Neural progenitor cell (in vitro differentiated cells): ENCODE measurements at regions not wholly inside any gene's neighbourhood (a gene's known extent, or its start where the extent isn't known, plus 50 kb on each side); places are given as distances from the start of the nearest gene placed in this dataset.

Experiments
- DNase-seq: peaks from one replicate; pipeline ENCODE4 v3.0.0-alpha.2; 2016; ENCODE audit warnings: low spot score
- H2AFZ ChIP-seq: fragments of 200-600 bp; sonication (generic); replicated peaks from 2 replicates; pipeline ENCODE4 v1.6.1; 2016; ENCODE audit warnings: antibody characterized with exemption
- H3F3A ChIP-seq: fragments of 200-600 bp; sonication (generic); 2 replicates; pipeline ENCODE4 v1.6.1; 2016; ENCODE audit warnings: antibody characterized with exemption, low read depth
- H3K27ac ChIP-seq: fragments of 200-600 bp; sonication (generic); 2 replicates; pipeline ENCODE4 v1.5.1; 2016; ENCODE audit warnings: mild to moderate bottlenecking
- H3K27me3 ChIP-seq: fragments of 200-600 bp; sonication (generic); 2 replicates; pipeline ENCODE4 v1.6.1; 2016; ENCODE audit warnings: mild to moderate bottlenecking, moderate library complexity
- H3K36me3 ChIP-seq: fragments of 200-600 bp; sonication (generic); 2 replicates; pipeline ENCODE4 v1.5.1; 2016
- H3K4me1 ChIP-seq: fragments of 200-600 bp; sonication (generic); 2 replicates; pipeline ENCODE4 v1.6.1; 2016; ENCODE audit warnings: mixed run types
- H3K4me2 ChIP-seq: fragments of 200-600 bp; sonication (generic); 2 replicates; pipeline ENCODE4 v1.6.1; 2016
- H3K4me3 ChIP-seq: fragments of 200-600 bp; sonication (generic); 2 replicates; pipeline ENCODE4 v1.5.1; 2016
- H3K79me2 ChIP-seq: fragments of 200-600 bp; sonication (generic); 2 replicates; pipeline ENCODE4 v1.6.1; 2016; ENCODE audit warnings: low read depth
- H3K9ac ChIP-seq: fragments of 200-600 bp; sonication (generic); 2 replicates; pipeline ENCODE4 v1.6.1; 2016
- H3K9me3 ChIP-seq: fragments of 200-600 bp; sonication (generic); 2 replicates; pipeline ENCODE4 v1.5.1; 2016; ENCODE audit warnings: low read depth
- H4K20me1 ChIP-seq: fragments of 200-600 bp; sonication (generic); 2 replicates; pipeline ENCODE4 v1.6.1; 2016; ENCODE audit warnings: low read depth
- H3K27ac Mint-ChIP-seq: 3 replicates; pipeline ENCODE4 v1.8.0; 2021; ENCODE audit warnings: mixed read lengths
- H3K27me3 Mint-ChIP-seq: 2 replicates; pipeline ENCODE4 v1.8.0; 2022; ENCODE audit warnings: low read depth, mild to moderate bottlenecking, inconsistent platforms, moderate library complexity, mixed read lengths; ENCODE audit not compliant: insufficient read depth
- H3K36me3 Mint-ChIP-seq: 3 replicates; pipeline ENCODE4 v1.8.0; 2021; ENCODE audit warnings: mixed read lengths
- H3K4me1 Mint-ChIP-seq: 3 replicates; pipeline ENCODE4 v1.8.0; 2021; ENCODE audit warnings: mixed read lengths
- H3K4me3 Mint-ChIP-seq: 3 replicates; pipeline ENCODE4 v1.8.0; 2021; ENCODE audit warnings: mild to moderate bottlenecking, moderate library complexity, mixed read lengths
- H3K9me3 Mint-ChIP-seq: 3 replicates; pipeline ENCODE4 v1.8.0; 2020; ENCODE audit warnings: mixed read lengths
- EZH2 ChIP-seq: fragments of 200-600 bp; sonication (generic); IDR thresholded peaks from 2 replicates; pipeline ENCODE4 v1.6.1; 2017; ENCODE audit warnings: antibody characterized with exemption, mild to moderate bottlenecking, moderate library complexity
- EZH2phosphoT487 ChIP-seq: fragments of 200-600 bp; sonication (generic); IDR thresholded peaks from 2 replicates; pipeline ENCODE4 v1.6.1; 2017; ENCODE audit warnings: antibody characterized with exemption
- TF ChIP-seq, protein P1 (sequence below): fragments of 200-600 bp; sonication (generic); IDR thresholded peaks from 2 replicates; pipeline ENCODE4 v1.5.1; 2017; ENCODE audit warnings: antibody characterized with exemption, mild to moderate bottlenecking

DNA sequence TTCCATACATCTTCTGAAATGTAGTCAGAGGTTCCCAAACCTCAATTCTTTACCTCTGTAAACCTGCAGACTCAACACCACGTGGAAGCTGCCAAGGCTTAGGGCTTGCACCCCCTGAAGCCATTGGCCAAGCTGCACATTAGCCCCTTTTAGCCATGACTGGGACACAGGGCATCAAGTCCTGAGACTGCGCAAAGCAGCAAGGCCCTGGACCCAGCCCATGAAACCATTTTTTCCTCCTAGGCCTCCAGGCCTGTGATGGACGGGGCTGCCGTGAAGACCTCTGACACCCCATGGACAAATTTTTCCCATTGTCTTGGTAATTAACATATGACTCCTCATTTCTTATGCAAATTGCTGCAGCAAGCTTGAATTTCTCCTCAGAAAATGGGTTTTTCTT is 727.8 kb downstream of the C6orf118 start:
- no peak overlapping the region for H3K27ac ChIP-seq
- no peaks in the 10 kb centered on the region for H3K27me3 ChIP-seq
- H4K20me1 ChIP-seq: no peaks in the 10 kb centered on the region
- peaks cover 15% of the 10 kb centered on the region for H3K9me3 ChIP-seq
- no peaks in the 10 kb centered on the region for H3K4me1 ChIP-seq
- Mint-ChIP-seq H3K36me3 (peaks cover 9% of the 10 kb centered on the region), H3K27me3 (peaks cover 5% of the 10 kb centered on the region), H3K4me1 (no peaks in the 10 kb centered on the region), H3K9me3 (peaks cover 24% of the 10 kb centered on the region), H3K27ac (no peak overlapping the region), H3K4me3 (no peak overlapping the region)
- no peak overlapping the region for H2AFZ ChIP-seq
- DNase-seq: no peak
- peaks cover 4% of the 10 kb centered on the region for H3K36me3 ChIP-seq
- H3K4me2 ChIP-seq: no peak overlapping the region
- TF ChIP-seq EZH2phosphoT487: no peak
- TF ChIP-seq, protein P1, sequence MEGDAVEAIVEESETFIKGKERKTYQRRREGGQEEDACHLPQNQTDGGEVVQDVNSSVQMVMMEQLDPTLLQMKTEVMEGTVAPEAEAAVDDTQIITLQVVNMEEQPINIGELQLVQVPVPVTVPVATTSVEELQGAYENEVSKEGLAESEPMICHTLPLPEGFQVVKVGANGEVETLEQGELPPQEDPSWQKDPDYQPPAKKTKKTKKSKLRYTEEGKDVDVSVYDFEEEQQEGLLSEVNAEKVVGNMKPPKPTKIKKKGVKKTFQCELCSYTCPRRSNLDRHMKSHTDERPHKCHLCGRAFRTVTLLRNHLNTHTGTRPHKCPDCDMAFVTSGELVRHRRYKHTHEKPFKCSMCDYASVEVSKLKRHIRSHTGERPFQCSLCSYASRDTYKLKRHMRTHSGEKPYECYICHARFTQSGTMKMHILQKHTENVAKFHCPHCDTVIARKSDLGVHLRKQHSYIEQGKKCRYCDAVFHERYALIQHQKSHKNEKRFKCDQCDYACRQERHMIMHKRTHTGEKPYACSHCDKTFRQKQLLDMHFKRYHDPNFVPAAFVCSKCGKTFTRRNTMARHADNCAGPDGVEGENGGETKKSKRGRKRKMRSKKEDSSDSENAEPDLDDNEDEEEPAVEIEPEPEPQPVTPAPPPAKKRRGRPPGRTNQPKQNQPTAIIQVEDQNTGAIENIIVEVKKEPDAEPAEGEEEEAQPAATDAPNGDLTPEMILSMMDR: no peak
- no peak for TF ChIP-seq EZH2
- no peaks in the 10 kb centered on the region for H3F3A ChIP-seq
- H3K4me3 ChIP-seq: no peak overlapping the region
- H3K79me2 ChIP-seq: no peaks in the 10 kb centered on the region
- H3K9ac ChIP-seq: no peak overlapping the region

DNA sequence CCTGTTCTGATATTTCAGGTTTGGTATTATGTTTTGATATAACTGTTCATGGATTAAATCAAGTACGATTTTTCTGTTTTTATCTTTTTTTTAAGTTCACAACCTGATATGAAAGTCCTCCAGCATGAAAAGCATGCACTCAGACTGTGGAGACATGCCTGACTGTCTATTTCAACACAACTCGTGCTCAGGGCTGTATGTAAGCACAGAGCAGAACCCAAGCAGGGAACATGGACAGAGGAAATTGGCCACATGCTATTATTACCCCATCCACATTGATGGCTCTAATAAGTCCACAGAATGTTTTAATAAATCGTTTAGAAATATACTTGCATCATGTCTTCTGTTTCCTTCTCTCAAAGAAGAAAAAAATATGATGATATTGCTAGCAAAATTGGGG is 730.4 kb downstream of the C6orf118 start:
- H2AFZ ChIP-seq: no peak overlapping the region
- no peak overlapping the region for H3K27ac ChIP-seq
- H3K27me3 ChIP-seq: no peaks in the 10 kb centered on the region
- H3K36me3 ChIP-seq: peaks cover 4% of the 10 kb centered on the region
- no peaks in the 10 kb centered on the region for H3K4me1 Mint-ChIP-seq
- no peak overlapping the region for H3K9ac ChIP-seq
- peaks cover 15% of the 10 kb centered on the region for H3K9me3 ChIP-seq
- peaks cover 24% of the 10 kb centered on the region for H3K9me3 Mint-ChIP-seq
- no peaks in the 10 kb centered on the region for H3K79me2 ChIP-seq
- DNase-seq: no peak
- H3K4me1 ChIP-seq: no peaks in the 10 kb centered on the region
- H3K27me3 Mint-ChIP-seq: peaks cover 5% of the 10 kb centered on the region
- H3K36me3 Mint-ChIP-seq: peaks cover 9% of the 10 kb centered on the region
- H4K20me1 ChIP-seq: no peaks in the 10 kb centered on the region
- no peak overlapping the region for H3K4me2 ChIP-seq
- no peak overlapping the region for H3K27ac Mint-ChIP-seq
- TF ChIP-seq, protein P1: no peak
- TF ChIP-seq EZH2phosphoT487 (no peak), EZH2 (no peak)
- no peaks in the 10 kb centered on the region for H3F3A ChIP-seq
- H3K4me3 Mint-ChIP-seq: no peak overlapping the region
- H3K4me3 ChIP-seq: no peak overlapping the region

DNA sequence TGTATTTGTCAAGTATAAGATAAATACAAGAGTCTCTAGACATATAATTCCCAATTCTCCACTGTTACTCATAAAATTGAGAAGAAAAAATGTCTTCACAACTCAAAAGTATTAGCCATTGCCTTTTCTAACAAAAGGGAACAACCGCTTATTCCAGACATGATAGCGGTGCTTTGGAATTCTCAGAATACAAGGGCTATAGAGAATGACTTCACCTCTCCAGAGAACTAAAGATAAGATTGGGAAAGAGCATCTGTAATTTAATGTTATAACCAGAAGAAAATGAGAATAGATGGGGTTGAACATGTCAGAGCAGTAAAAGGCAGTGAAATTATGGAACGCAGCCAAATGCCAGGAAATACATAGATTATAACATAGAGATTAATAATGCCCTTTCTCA is 730.8 kb downstream of the C6orf118 start:
- TF ChIP-seq EZH2phosphoT487: no peak
- TF ChIP-seq, protein P1: no peak
- no peak for TF ChIP-seq EZH2
- H3K9ac ChIP-seq: no peak overlapping the region
- H3K27me3 ChIP-seq: no peaks in the 10 kb centered on the region
- DNase-seq: no peak
- H3K4me2 ChIP-seq: no peak overlapping the region
- no peak overlapping the region for H2AFZ ChIP-seq
- peaks cover 4% of the 10 kb centered on the region for H3K36me3 ChIP-seq
- no peaks in the 10 kb centered on the region for H3K79me2 ChIP-seq
- peaks cover 27% of the 10 kb centered on the region for H3K9me3 Mint-ChIP-seq
- H3K27ac Mint-ChIP-seq: no peak overlapping the region
- H3K4me3 Mint-ChIP-seq: no peak overlapping the region
- H3K9me3 ChIP-seq: peaks cover 15% of the 10 kb centered on the region
- H3K4me3 ChIP-seq: no peak overlapping the region
- no peaks in the 10 kb centered on the region for H3F3A ChIP-seq
- no peak overlapping the region for H3K27ac ChIP-seq
- H3K4me1 ChIP-seq: no peaks in the 10 kb centered on the region
- peaks cover 5% of the 10 kb centered on the region for H3K27me3 Mint-ChIP-seq
- H3K4me1 Mint-ChIP-seq: no peaks in the 10 kb centered on the region
- H3K36me3 Mint-ChIP-seq: peaks cover 9% of the 10 kb centered on the region
- no peaks in the 10 kb centered on the region for H4K20me1 ChIP-seq

GRCh38 chr6:164570801-164571200 is 738.6 kb downstream of the C6orf118 start:
- Histone ChIP-seq H3F3A (peaks cover 17% of the 10 kb centered on the region), H3K4me3 (no peak overlapping the region), H3K79me2 (no peaks in the 10 kb centered on the region), H3K9ac (no peak overlapping the region), H4K20me1 (no peaks in the 10 kb centered on the region), H3K4me2 (no peak overlapping the region), H3K4me1 (peaks cover 24% of the 10 kb centered on the region), H3K27ac (no peak overlapping the region), H2AFZ (no peak overlapping the region), H3K27me3 (no peaks in the 10 kb centered on the region), H3K36me3 (peaks cover 3% of the 10 kb centered on the region), H3K9me3 (no peaks in the 10 kb centered on the region)
- Mint-ChIP-seq H3K36me3 (no peaks in the 10 kb centered on the region), H3K4me1 (peaks cover 3% of the 10 kb centered on the region), H3K9me3 (peaks cover 33% of the 10 kb centered on the region), H3K27ac (no peak overlapping the region), H3K4me3 (no peak overlapping the region), H3K27me3 (no peaks in the 10 kb centered on the region)
- DNase-seq: no peak
- TF ChIP-seq EZH2 (no peak), EZH2phosphoT487 (no peak)
- TF ChIP-seq, protein P1: no peak
